NCI-H1930 (cell line): ENCODE measurements at regions not wholly inside any gene's neighbourhood (a gene's known extent, or its start where the extent isn't known, plus 50 kb on each side); places are given as distances from the start of the nearest gene placed in this dataset.

Source experiments
- DNase-seq, 2 experiments: peaks; one replicate each; lab custom pipeline; 2025; lab: John Stamatoyannopoulos, UW

- no peak for DNase-seq
Measured at GRCh38 chr5:38029397-38030065, 189.7 kb upstream of the GDNF start.

GRCh38 chr5:38023799-38024198 lies 184.0 kb upstream of the GDNF start:
- no peak for DNase-seq

GRCh38 chr5:38023371-38023770 lies 183.5 kb upstream of the GDNF start:
- DNase-seq: no peak

- no peak for DNase-seq
Measured at GRCh38 chr5:38022631-38023030, 182.8 kb upstream of the GDNF start.

- DNase-seq: no peak
Measured at GRCh38 chr5:38018016-38018415, 178.2 kb upstream of the GDNF start.

GRCh38 chr5:38013107-38013506 lies 173.3 kb upstream of the GDNF start:
- DNase-seq: no peak

- no peak for DNase-seq
Measured at GRCh38 chr5:38011668-38012188, 171.9 kb upstream of the GDNF start.

GRCh38 chr5:38009749-38010358 lies 170.0 kb upstream of the GDNF start:
- no peak for DNase-seq

GRCh38 chr5:38008198-38008597 lies 168.4 kb upstream of the GDNF start:
- no peak for DNase-seq

GRCh38 chr5:37999593-37999992 lies 159.8 kb upstream of the GDNF start:
- no peak for DNase-seq

GRCh38 chr5:37996918-37997317 lies 157.1 kb upstream of the GDNF start:
- DNase-seq: no peak

GRCh38 chr5:37994729-37995128 lies 154.9 kb upstream of the GDNF start:
- no peak for DNase-seq

GRCh38 chr5:37991301-37992299 lies 151.8 kb upstream of the GDNF start:
- DNase-seq: no peak

GRCh38 chr5:37989884-37990283 lies 150.0 kb upstream of the GDNF start:
- DNase-seq: no peak

- DNase-seq: no peak
Measured at GRCh38 chr5:37988454-37989046, 148.7 kb upstream of the GDNF start.

GRCh38 chr5:37984300-37984699 lies 144.5 kb upstream of the GDNF start:
- DNase-seq: no peak

- DNase-seq: no peak
Measured at GRCh38 chr5:37983463-37983862, 143.6 kb upstream of the GDNF start.

GRCh38 chr5:37979559-37979958 lies 139.7 kb upstream of the GDNF start:
- no peak for DNase-seq

- no peak for DNase-seq
Measured at GRCh38 chr5:37975531-37975930, 135.7 kb upstream of the GDNF start.

GRCh38 chr5:37971483-37972024 lies 131.7 kb upstream of the GDNF start:
- DNase-seq: no peak

- DNase-seq: no peak
Measured at GRCh38 chr5:37966871-37967270, 127.0 kb upstream of the GDNF start.

- DNase-seq: no peak
Measured at GRCh38 chr5:37966291-37966690, 126.5 kb upstream of the GDNF start.
